Stimulated activated CD4-positive, alpha-beta T cell treated with anti-CD3 and anti-CD28 coated beads, Interleukin-1b, Interleukin-23, amount 100 ng/mL, for 1 hour (primary cell): ENCODE measurements at regions not wholly inside any gene's neighbourhood (a gene's known extent, or its start where the extent isn't known, plus 50 kb on each side); places are given as distances from the start of the nearest gene placed in this dataset.

Source experiments
- DNase-seq, 2 donors: peaks; one replicate each; pipeline ENCODE4 v3.0.0-alpha.2; 2020; ENCODE audit warnings: low read depth in 2 of 2

GRCh38 chr14:22047115-22047514 is 373.5 kb upstream of the OR4E1 start:
- no peak for DNase-seq

GRCh38 chr14:22046063-22046462 is 372.4 kb upstream of the OR4E1 start:
- DNase-seq = no peak

- no peak for DNase-seq
Measured at GRCh38 chr14:22044193-22044592, 370.6 kb upstream of the OR4E1 start.

- DNase-seq = no peak
Measured at GRCh38 chr14:22040781-22041125, 367.1 kb upstream of the OR4E1 start.

- no peak for DNase-seq
Measured at GRCh38 chr14:22039938-22040780, 366.5 kb upstream of the OR4E1 start.

GRCh38 chr14:22036541-22037239 is 363.1 kb upstream of the OR4E1 start:
- no peak for DNase-seq

GRCh38 chr14:22026527-22026926 is 352.9 kb upstream of the OR4E1 start:
- DNase-seq = no peak

GRCh38 chr14:22025879-22026278 is 352.3 kb upstream of the OR4E1 start:
- no peak for DNase-seq

GRCh38 chr14:22024137-22024536 is 350.5 kb upstream of the OR4E1 start:
- no peak for DNase-seq

GRCh38 chr14:22018890-22019289 is 345.3 kb upstream of the OR4E1 start:
- no peak for DNase-seq

- DNase-seq = no peak
Measured at GRCh38 chr14:22012452-22012851, 338.8 kb upstream of the OR4E1 start.

GRCh38 chr14:22011253-22011642 is 337.6 kb upstream of the OR4E1 start:
- no peak for DNase-seq

- DNase-seq = no peak
Measured at GRCh38 chr14:22010545-22011252, 337.1 kb upstream of the OR4E1 start.

- DNase-seq = no peak
Measured at GRCh38 chr14:22008766-22009165, 335.1 kb upstream of the OR4E1 start.

GRCh38 chr14:22007784-22008412 is 334.3 kb upstream of the OR4E1 start:
- no peak for DNase-seq

GRCh38 chr14:22007363-22007762 is 333.7 kb upstream of the OR4E1 start:
- no peak for DNase-seq

GRCh38 chr14:22003461-22003860 is 329.8 kb upstream of the OR4E1 start:
- DNase-seq = no peak

- DNase-seq = peak in 1 of 2 donors; percentile 44
Measured at GRCh38 chr14:22002860-22003284, 329.3 kb upstream of the OR4E1 start.

- DNase-seq = no peak
Measured at GRCh38 chr14:21999402-21999801, 325.8 kb upstream of the OR4E1 start.

GRCh38 chr14:21997300-21997699 is 323.7 kb upstream of the OR4E1 start:
- DNase-seq = no peak

- no peak for DNase-seq
Measured at GRCh38 chr14:21995332-21995731, 321.7 kb upstream of the OR4E1 start.

- DNase-seq = no peak
Measured at GRCh38 chr14:21993837-21994236, 320.2 kb upstream of the OR4E1 start.
